Activated CD4-positive, CD25-positive, alpha-beta regulatory T cell (primary cell): ENCODE measurements at regions not wholly inside any gene's neighbourhood (a gene's known extent, or its start where the extent isn't known, plus 50 kb on each side); places are given as distances from the start of the nearest gene placed in this dataset.
"Not testable (repeated sequence)": the region's sequence is repeated elsewhere in the genome, so short reads cannot be mapped to it uniquely, and the experiment has no call there.

Source experiments
- DNase-seq, 4 experiments: peaks; one replicate each; lab custom pipeline; 2025; lab: John Stamatoyannopoulos, UW

DNA sequence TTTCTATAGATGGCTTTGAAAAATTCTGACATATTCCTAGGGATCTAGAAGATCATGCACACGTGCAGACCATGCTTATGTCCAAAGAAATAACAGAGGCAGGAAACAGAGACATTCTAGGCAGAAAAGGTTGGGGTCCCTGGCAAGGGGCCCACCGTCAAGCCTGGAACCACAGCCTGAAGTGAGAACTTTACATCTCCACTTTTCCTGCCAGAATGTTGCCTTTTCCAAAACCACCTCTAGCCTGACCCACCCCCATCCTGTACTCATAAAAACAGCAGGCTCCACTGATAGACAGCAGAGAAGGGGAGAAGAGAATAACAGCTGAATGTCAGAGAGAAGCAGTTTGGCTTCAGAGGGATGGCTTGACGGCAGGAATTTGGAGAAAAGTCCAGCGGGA lies 257.3 kb upstream of the NT5E start:
- no peak for DNase-seq

DNA sequence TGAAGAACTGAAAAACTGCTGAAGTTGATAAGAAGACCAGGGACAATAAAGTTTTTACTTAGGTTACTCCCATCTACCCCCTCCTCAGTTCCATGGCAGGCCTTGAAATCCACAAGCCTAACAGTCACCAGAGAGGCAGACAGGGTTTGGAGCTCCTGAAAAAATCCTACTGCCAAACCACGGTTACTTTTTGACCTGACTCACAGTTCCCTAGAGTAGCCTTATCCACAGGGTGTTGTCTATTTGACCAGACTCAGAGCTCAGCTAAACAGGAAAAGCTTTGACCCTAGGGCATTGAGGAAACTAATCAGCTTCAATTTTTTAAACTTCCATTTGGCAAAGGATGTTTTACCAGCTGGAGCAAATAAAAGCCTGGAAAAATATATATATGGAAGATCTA lies 257.7 kb upstream of the NT5E start:
- no peak for DNase-seq

DNA sequence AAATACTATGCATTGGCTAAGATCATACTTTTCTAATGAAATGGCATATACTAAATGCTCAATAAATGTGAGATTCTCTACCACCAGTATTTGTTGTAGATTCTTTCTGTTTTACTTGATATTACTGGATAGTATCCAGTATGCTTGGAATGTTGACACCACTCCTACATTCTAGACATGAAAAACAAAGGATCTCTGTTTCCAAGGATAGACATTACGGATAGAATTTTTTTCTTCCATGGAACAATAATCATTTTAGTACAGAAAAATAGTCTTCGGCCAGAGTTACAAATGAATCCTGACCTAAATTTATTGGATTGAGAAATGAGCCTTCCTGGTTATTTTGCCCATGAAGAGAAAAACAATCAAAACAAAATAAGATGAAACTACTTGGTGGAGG lies 258.2 kb upstream of the NT5E start:
- DNase-seq, result no peak

DNA sequence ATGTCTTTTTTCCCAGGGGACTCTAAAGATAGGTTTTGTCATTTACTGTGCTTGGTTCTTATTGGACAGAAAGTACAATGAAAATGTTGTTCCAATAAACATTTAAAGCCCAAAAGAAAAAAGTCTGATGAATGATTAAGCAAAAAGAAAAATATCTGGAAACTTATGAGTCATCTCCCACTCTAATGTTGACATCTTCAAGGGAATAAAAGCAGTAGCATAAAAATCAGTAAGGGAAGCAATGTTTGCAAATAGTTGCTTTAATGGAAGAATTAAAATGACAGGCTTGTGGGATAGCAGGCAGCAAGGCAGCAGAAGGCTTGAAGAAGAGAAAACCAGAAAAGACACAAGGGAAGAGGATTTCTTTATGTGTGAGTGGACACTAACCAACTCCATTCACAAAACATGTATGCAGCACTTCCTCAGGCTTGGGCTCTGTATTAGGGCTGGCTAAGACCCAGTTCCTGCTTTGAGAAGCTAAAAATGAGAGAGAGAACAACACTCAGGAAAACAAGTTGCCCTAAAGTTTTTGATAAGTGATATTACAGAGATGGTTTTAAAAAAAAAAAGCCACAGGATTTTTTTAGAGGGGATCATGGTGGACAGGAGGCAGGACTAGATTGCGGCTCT lies 263.2 kb upstream of the NT5E start:
- DNase-seq, result no peak

DNA sequence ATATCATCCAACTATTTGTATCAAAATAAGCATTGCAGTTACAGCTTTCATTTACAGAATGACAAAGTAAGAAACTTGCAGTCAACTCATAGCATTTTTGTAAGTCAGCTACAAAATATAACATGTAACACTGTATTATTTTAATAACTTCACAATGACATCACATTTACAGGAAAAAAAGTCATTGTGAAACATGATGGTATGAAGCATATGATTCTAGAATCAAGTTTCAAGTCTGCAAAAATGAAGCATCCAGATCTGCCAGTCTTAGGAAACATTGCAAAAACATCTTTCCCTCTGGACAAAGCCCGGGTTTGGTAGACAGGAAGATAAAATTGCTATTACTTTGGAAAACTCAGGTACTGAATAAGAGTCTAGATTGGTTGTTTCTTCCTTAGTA lies 263.9 kb upstream of the NT5E start:
- no peak for DNase-seq

DNA sequence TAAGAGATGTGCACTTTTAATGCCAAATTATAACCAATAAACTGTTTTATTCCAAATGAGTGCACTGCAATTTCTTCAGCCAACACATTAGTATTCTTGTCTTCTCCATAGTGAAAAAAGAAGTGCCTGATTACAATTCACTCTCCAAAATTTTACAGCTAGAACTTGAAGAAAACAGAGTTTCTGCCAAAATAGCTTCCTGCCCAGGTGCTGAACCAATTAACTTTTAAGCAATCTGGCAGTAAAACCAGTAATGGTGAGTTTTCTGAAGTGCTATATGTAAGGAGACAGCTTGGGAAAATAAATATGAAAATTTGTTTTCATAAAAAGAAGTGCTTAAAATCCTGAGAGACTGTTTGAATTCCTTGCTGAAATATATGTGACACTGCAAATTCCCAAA lies 266.0 kb upstream of the NT5E start:
- DNase-seq, result no peak

DNA sequence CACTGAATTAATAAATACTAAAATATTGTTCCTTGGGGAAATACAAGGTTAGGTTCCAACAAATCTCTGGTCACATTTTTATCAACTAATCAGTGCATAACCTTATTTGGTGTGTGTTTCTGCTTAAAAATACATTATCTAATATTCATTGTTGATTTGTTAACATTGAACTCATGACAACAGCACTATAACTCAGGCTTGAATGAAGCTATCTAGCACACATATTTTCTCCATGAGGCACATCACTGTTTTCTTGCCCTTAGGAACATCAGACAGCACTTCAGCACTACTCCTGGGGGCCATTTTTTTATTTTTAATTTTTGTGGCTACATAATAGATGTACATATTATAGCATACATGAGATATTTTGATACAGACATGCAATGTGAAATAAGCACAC lies 277.2 kb upstream of the NT5E start:
- DNase-seq, result no peak

DNA sequence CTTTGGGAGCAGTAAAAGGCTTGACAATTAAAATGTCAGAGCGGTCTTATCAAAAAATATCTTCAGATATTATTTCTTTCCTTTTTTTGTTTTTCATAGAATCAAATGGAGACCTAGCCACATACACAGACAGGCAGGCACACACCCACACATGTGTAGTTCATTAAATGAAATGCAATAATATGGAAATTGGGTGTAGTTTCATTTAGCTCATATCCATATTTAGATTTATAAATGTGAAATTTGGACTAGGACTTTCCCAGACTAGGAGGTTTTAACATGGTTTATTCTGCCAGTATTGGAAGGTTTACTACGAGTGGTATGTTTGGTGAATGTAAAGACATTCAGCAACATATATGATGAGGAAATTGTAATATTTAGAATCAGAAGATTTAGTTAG lies 277.7 kb upstream of the NT5E start:
- DNase-seq, result no peak

DNA sequence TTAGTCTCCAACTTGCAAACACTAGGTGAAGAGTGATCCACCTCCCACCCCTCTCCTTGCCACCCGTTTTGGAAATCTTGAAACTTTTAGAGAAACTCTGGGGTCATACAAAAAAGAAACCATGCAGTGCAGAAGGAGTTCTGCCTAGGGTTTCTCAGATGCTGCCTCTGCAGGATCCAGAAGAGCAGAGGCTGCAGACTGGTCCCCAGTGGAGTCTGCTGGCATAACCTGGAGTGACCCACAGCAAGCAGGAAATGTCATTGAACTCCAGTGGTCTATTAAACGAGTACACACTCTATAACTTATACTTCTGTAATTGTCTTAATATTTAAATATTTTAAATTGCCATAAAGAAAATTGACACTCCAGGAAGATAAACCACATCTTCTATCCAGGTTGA lies 280.7 kb upstream of the NT5E start:
- no peak for DNase-seq

DNA sequence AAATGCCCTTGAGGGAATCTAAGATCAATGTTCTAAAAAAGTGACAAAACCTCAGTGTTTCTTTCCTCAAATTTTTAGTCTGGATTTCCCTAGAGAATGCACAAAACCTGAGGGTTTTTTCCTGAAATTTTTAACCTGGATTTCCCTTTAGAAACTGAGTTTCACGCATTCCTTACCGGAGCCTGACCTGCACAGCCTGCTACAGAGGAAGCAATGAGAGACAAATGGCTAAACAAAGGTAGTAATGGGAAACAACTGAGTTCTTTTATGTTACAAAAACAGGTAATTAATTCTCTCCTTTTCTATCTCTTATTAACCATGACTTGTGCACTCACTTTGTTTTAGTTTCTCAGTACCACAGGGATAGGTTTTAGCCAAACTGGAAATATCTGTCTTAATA lies 281.7 kb upstream of the NT5E start:
- DNase-seq, result no peak

DNA sequence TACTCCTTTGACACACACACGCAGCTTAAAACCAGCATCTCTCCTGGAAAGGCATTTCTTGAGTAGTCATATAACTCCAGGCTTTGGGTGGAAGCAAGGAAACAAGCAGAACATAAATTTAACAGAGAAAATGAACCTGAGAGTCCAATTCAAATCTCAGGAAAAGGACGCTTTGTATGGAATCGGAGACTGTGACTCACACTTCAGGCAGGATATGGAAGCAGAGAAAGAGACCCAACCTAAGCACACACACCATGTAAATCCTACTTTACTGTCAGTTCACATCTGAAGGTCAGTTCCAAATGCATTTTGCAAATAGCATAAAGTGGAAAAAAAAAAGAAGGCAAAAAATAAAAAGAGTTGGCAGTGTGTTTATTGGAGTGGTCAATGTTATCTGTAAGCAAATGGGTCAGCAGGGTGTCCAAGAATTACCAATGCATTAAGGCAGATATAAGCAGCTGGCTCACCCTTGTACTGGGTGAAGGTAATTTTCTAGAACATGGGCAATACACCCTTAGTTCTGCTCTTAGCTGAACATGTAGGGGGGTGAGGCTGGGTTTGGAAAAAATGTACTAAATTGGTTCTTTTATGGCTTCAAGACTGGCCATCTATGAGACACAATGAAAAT lies 283.7 kb upstream of the NT5E start:
- DNase-seq, result no peak

DNA sequence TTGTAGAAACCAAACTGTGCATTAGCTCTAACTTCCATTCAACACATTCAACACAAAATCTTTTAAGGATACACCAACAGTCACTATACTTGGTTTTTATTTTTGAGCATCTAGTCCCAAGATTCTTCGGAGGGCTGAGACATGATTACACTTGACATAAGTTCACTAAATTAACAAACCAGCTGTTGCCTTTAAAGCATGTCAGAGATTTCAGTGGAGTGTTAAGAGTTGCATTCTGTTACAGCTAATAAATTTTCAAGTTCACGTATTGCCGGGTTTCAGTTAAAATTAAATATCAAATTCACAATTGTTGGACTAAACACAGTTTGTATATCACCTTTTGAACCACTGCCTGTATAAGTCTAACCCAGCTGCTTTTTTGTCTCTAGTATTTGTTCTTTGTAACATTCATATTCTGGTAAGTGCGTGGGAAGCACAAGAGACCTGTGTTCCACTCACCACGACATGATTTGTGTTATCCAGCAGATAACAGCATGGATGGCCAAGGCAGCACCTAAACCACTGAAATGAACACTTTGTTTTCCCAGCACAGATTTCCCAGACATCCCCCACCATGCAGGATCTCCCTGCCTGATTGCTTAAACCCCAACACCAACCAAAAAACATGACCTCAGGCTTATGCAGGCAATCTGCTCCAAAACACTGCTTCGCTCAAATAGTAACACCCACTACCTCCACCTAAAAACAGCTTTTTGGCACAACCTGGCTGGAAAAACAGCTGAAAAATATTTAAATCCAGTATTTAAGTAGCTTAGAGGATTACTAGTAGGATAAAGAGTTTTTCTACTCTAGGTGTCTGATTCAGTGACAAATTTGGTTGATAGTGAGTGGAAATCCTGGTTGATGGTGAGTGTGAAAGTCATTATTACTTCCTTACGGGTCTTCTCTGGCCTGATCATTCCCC lies 286.5 kb upstream of the NT5E start:
- DNase-seq, result no peak

DNA sequence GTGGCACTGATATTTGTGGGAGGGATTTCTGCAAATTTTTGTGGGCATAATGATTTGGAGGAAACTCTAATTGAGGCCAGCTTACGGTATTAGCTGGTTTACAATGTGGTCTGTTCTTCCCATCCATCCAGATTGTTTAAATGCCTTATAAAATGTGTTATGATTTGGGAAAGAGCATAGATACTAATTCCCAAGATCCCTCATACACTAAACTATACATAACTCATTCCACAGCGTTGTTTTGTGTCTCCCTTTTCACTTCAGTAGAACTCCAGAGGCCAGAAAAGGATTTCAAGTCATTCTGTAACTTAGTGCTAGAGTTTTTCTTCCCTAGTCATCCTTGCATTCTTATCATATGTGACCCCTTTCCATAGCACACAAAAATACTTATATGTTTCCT lies 292.6 kb upstream of the NT5E start:
- DNase-seq, result no peak

DNA sequence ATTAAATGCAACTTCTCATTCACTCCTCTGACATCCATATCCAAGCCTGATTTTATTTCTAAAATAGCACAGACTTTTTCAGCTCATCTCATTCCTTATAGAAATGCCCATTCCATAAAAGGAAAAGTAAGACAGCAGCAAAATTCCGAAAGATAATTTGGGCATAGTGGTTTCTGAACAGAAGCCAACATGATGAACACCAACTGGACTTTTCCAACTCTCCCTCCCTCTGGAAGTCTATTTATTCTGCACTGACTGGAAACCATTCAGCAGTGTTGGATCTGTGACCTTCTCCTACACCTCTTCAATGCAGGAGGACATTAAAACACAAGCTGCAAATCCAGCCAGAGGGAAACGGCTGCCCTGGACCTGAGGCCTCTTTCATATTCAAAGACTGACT lies 306.2 kb upstream of the NT5E start:
- no peak for DNase-seq

DNA sequence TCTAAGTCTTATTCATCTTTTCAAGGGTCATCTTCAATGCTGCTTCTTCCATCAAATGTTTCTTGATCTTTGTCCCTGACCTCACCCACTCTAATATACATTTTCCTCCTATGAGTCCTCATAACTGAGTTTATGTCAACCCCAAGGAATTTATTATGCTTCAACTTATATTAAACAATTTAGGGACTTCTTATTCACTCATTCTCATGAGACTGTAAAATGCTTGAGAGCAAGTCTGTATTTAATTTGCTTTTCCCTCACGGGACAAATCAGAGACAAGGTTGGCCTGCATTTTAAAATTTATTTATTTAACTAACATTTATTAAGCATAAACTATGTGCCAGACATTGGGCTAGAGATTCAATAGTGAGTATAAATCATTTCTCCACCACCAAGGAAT lies 312.0 kb upstream of the NT5E start:
- no peak for DNase-seq

DNA sequence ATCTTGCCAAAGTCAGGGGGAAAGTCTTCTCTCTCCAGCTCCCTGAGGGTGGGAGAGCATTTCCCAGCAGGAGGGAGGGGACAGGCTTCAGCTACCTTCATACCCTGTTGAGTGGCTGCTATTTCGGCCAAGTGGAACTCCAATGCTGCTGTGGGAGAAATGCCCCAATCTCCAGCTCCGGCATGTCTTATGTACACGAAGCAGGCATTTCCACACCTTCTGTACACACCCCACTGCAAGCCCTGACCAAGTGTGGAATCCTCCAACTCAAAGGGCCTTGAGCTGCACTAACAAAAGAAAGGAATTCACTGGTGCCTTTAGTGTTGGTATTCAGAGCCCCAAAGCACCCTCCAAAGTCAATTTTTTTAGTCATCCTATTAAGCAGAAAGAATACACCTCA lies 313.6 kb upstream of the NT5E start:
- no peak for DNase-seq

DNA sequence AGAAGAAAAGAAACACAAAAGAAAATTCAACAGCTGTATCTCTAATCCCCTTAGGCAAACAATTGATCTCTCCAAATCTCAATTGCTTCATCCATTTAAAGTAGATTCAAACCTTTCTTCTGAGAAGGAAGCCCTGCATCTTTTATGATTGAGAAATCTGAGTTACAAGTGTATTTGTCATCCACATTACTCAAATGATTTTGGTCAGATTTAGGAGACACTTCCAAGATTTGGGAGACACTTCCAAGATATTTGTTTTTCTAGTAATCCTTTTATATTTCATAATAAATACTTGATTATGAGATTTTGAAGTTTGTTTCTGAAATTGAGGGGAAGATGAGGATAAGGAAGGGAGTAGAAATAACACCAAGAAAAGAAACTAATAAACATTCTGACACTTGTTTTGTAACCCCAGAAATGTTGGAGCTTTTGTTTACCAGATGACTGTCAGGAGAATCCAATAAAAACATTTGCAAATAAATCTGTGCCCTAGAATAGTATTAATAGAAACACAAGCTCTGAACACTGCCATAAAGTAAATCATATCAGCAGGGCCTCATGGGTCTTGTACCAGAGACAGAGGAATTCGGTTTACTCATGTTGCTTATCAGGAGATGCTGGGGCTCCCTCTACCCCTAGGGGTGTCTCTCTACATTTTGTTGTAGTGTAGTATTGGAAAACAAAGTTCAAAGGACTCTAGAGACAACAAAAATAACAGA lies 314.3 kb upstream of the NT5E start:
- no peak for DNase-seq

DNA sequence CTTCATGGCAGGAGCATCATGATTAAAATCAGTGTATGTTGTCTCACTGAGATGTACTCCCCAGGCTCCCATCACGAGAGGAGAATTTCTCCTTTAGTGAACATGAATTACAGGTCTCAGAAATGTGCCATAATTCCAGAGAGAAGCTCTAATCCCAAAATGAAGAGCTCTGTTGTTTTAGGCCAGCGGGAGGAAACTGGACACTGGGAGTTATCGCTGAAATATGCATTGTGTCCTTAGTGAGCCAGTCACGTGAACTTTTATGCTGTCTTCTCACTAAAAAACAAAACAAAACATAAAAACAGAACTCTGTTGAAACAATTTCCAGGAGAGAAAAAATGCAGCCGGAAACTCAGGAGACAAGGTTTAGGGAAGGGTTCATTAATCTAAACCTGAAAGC lies 315.7 kb upstream of the NT5E start:
- no peak for DNase-seq

DNA sequence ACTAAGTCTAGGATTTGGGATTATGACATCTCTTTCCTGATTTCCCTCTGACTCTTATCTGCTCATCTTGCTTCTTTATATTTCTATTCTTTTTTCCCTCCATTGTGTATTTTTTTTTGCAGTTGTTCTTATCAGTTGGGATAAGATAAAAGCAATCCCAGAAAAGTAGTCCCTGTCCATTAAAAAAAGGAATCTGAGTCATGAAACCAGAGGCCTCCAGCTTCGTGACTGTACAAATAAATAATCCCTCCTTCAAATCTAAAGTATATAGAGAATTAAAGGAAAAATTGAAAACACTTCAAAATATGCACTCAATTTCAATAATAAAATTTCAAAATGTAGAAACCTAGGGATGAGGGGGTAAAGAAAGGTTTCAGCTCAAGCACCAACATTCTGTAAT lies 317.8 kb upstream of the NT5E start:
- no peak for DNase-seq

DNA sequence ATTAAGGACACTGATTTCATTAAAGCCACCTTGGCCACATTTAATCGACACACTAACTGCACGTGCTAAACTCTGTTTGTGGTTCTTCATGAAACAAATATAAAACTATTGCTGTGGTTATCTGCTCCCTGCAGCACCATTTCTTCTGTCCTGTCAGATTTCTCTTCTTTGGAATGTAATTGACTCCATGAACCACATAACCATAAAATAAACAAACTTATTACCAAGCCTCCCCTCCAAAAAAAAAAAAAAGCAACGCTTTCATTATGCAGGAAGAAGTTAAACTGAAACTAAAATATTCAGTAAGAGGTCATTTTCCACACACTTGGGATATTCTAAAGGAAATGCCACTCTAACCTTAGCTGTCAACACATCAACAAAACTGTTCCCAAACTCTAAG lies 319.1 kb upstream of the NT5E start:
- DNase-seq, result no peak

DNA sequence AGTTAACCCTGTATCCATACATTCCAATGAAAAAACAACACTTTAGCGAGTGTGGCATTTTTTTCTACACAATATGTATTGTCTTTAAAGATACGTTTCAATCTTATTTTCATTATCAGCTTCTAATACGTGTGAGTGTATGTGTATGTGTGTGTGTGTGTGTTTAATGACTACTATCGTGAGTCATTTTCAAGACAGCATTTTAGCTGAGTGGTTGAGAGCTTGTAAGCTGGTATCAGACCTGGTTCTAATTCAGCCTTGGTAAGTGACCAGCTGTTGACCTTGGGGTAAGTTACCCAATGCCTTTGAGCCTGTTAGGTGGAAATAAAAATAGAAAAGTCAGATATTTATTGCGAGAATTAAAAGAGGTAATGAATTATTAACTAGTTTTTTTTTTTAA lies 320.0 kb upstream of the NT5E start:
- DNase-seq, result no peak

DNA sequence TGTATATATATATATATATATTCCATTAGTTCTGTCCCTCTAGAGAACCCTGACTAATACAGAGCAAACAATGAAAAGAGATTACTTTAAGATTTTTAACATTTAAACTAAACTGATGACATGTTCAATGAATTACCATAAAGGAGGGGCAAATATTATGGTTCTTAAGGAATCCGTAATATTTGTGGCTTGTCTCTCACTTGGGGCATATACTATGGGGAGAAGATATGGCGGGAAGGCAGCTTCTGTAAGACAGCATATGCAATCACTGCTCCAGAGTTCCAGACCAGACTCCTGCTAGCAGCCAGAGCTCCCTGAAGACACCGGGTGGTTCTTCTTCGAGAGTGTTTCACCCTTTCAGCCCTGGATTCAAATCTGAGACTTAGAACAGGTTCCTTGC lies 321.1 kb upstream of the NT5E start:
- DNase-seq, result no peak

DNA sequence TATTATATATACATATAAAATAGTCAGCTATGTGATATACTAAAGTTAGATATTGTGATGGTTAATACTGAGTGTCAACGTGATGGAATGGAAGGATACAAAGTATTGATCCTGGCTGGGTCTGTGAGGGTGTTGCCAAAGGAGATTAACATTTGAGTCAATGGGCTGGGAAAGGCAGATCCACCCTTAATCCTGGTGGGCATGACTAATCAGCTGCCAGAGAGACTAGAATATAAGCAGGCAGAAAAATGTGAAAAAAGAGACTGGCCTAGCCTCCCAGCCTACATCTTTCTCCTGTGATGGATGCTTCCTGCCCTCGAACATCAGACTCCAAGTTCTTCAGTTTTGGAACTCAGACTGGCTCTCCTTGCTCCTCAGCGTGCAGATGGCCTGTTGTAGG lies 321.6 kb upstream of the NT5E start:
- DNase-seq, result not testable (repeated sequence)
